GM12873 (cell line): ENCODE measurements at regions not wholly inside any gene's neighbourhood (a gene's known extent, or its start where the extent isn't known, plus 50 kb on each side); places are given as distances from the start of the nearest gene placed in this dataset.

ENCODE experiments used
- TF ChIP-seq, protein P1 (sequence below): IDR thresholded peaks from 2 replicates; pipeline ENCODE4 v1.5.1; 2012; ENCODE audit warnings: low read depth, mild to moderate bottlenecking, moderate library complexity, low read length, control low read depth; ENCODE audit not compliant: insufficient read depth; ENCODE audit errors: missing control alignments

GRCh38 chr4:60313611-60314178 lies 886.4 kb upstream of the ADGRL3 start:
- TF ChIP-seq, protein P1, sequence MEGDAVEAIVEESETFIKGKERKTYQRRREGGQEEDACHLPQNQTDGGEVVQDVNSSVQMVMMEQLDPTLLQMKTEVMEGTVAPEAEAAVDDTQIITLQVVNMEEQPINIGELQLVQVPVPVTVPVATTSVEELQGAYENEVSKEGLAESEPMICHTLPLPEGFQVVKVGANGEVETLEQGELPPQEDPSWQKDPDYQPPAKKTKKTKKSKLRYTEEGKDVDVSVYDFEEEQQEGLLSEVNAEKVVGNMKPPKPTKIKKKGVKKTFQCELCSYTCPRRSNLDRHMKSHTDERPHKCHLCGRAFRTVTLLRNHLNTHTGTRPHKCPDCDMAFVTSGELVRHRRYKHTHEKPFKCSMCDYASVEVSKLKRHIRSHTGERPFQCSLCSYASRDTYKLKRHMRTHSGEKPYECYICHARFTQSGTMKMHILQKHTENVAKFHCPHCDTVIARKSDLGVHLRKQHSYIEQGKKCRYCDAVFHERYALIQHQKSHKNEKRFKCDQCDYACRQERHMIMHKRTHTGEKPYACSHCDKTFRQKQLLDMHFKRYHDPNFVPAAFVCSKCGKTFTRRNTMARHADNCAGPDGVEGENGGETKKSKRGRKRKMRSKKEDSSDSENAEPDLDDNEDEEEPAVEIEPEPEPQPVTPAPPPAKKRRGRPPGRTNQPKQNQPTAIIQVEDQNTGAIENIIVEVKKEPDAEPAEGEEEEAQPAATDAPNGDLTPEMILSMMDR: no peak

GRCh38 chr4:60314416-60314815 lies 885.7 kb upstream of the ADGRL3 start:
- TF ChIP-seq, protein P1: no peak

DNA sequence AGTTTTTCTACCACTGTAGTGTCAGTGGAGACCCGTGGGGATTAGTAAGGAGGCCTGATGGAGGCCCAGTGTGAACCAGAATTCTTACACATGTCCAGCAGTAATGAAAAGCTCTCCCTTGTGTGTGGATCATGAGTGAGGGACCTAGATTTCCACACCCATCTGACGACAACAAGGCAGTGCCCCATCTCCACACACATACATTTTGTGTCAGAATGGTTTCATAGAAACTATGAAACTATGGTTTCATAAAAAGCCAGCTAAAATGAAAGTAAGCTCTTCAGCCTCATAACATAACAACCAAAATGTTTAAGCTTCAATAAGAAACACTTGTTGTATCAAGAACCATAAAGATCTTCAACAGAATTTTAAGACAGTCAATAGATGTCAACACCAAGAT lies 884.5 kb upstream of the ADGRL3 start:
- TF ChIP-seq, protein P1: no peak

DNA sequence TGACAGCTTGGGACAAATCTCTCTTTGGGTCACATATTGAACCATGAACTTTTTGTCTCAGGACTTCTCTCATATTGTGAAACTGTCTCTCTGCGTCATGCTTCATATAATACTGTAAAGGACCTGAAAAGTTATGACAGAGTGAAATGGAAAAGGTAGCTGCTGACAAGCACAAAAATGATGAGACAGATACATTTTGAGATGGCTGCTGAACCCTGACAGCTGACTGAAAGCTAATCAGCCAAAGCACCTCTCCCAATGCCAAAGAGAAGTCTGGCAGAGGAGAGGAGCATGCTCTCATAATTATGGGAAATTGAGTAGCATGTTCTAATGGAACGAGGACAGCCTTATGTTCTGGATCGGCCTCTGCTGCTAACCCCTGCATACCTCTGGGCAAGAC lies 873.4 kb upstream of the ADGRL3 start:
- TF ChIP-seq, protein P1: no peak

GRCh38 chr4:60327651-60328050 lies 872.5 kb upstream of the ADGRL3 start:
- TF ChIP-seq, protein P1: no peak

GRCh38 chr4:60344908-60345307 lies 855.2 kb upstream of the ADGRL3 start:
- TF ChIP-seq, protein P1: no peak

DNA sequence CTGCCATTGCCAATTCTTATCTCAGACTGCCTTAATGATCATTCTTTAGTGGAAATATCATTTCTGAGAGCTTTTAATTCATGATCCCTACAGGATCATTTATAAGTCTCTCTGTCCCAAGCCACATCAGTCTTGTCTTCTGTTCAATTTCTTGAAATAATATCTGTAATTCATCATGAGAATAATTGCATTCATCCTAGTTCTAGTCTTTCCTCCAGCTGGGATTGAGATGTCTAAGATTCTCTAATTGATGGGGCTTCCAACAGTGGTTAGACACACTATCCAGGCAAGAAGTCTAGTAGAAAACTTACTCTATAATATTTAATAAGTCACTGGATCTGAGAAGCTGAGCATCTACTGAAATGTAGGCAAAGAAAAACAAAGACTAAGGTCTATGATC lies 854.7 kb upstream of the ADGRL3 start:
- TF ChIP-seq, protein P1: no peak
